MM.1S (cell line): ENCODE measurements at regions not wholly inside any gene's neighbourhood (a gene's known extent, or its start where the extent isn't known, plus 50 kb on each side); places are given as distances from the start of the nearest gene placed in this dataset.

Source experiments
- EZH2 ChIP-seq: fragments of 300-600 bp; sonication (generic); optimal IDR thresholded peaks from 2 replicates; pipeline ENCODE3; 2017; ENCODE audit warnings: low read depth, mild to moderate bottlenecking, antibody characterized with exemption, low read length, mixed read lengths
- EZH2phosphoT487 ChIP-seq: fragments of 300-600 bp; sonication (generic); IDR thresholded peaks from 2 replicates; pipeline ENCODE4 v1.6.1; 2018; ENCODE audit warnings: antibody characterized with exemption, low read length
- TF ChIP-seq, protein P1 (sequence below): fragments of 300-600 bp; sonication (generic); IDR thresholded peaks from 2 replicates; pipeline ENCODE4 v1.5.1; 2016; ENCODE audit warnings: antibody characterized with exemption, low read length, mixed read lengths

DNA sequence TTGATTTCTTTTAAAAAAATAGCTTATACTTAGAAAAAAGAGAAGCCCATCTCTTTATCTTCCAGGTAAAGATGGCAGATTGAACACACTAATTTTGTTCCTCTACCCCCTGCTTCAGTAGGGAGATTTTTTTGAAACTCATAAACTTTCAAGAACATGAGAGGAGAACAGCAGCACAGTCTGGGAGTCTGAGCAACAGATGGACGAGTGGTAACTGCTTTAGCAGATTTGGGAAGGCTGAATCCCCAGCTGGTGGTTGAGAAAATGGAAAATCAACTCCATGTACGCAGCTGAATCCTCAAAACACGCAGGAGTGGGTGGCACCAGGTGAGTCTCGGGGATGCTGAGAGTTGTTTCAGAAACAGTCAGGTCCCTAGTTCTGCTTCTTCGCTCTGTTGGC is 114.6 kb upstream of the CTBP2 start:
- TF ChIP-seq, protein P1, sequence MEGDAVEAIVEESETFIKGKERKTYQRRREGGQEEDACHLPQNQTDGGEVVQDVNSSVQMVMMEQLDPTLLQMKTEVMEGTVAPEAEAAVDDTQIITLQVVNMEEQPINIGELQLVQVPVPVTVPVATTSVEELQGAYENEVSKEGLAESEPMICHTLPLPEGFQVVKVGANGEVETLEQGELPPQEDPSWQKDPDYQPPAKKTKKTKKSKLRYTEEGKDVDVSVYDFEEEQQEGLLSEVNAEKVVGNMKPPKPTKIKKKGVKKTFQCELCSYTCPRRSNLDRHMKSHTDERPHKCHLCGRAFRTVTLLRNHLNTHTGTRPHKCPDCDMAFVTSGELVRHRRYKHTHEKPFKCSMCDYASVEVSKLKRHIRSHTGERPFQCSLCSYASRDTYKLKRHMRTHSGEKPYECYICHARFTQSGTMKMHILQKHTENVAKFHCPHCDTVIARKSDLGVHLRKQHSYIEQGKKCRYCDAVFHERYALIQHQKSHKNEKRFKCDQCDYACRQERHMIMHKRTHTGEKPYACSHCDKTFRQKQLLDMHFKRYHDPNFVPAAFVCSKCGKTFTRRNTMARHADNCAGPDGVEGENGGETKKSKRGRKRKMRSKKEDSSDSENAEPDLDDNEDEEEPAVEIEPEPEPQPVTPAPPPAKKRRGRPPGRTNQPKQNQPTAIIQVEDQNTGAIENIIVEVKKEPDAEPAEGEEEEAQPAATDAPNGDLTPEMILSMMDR, result no peak
- TF ChIP-seq EZH2 (no peak), EZH2phosphoT487 (no peak)
